Gastrocnemius medialis (tissue), 4 donors: ENCODE measurements at regions not wholly inside any gene's neighbourhood (a gene's known extent, or its start where the extent isn't known, plus 50 kb on each side); places are given as distances from the start of the nearest gene placed in this dataset.

ENCODE experiments used
- ATAC-seq, 2 donors: fragments of 150-250 bp; one replicate each; pipeline ENCODE4 v1.9.1; 2016
- DNase-seq, 2 donors: peaks; one replicate each; pipeline ENCODE4 v3.0.0-alpha.2; 2019
- H3K27ac ChIP-seq, 4 donors: fragments of 200-600 bp; sonication (generic); 1 replicate in 1 of 4; 2 replicates in 3 of 4; pipeline ENCODE4 v1.5.1; 2016 to 2018; ENCODE audit warnings: mild to moderate bottlenecking in 2 of 4, moderate library complexity in 1 of 4
- H3K27me3 ChIP-seq, 3 donors: fragments of 200-600 bp; sonication (generic) in 2 of 3; 1 replicate in 1 of 3; 2 replicates in 2 of 3; pipeline versions ENCODE4 v1.5.1 to v1.6.0; 2016 to 2019; ENCODE audit warnings: mild to moderate bottlenecking in 1 of 3, moderate library complexity in 1 of 3
- H3K36me3 ChIP-seq, 2 donors: fragments of 200-600 bp; sonication (generic) in 1 of 2; one replicate each; pipeline ENCODE4 v1.5.1; 2017 to 2018
- H3K4me1 ChIP-seq, 2 donors: fragments of 200-600 bp; sonication (generic) in 1 of 2; one replicate each; pipeline ENCODE4 v1.5.1; 2016 to 2017; ENCODE audit warnings: mild to moderate bottlenecking in 2 of 2
- H3K4me3 ChIP-seq, 4 donors: fragments of 200-600 bp; sonication (generic) in 3 of 4; 1 replicate in 1 of 4; 2 replicates in 3 of 4; pipeline ENCODE4 v1.5.1; 2016 to 2019; ENCODE audit warnings: mild to moderate bottlenecking in 2 of 4
- H3K9me3 ChIP-seq, 3 donors: fragments of 200-600 bp; sonication (generic) in 2 of 3; 1 replicate in 1 of 3; 2 replicates in 2 of 3; pipeline ENCODE4 v1.5.1; 2016 to 2019
- CTCF ChIP-seq, 5 experiments: fragments of 450-650 bp in 3 of 5; fragments of 200-600 bp in 2 of 5; sonication (generic) in 2 of 5; IDR thresholded peaks in 4 of 5; conservative IDR thresholded peaks in 1 of 5; 1 replicate in 4 of 5; 2 replicates in 1 of 5; pipeline ENCODE4 v1.5.1; 2016 to 2019; ENCODE audit warnings: antibody characterized with exemption in 5 of 5, mild to moderate bottlenecking in 3 of 5, moderate library complexity in 3 of 5
- POLR2A ChIP-seq, 2 donors: fragments of 450-650 bp; IDR thresholded peaks; one replicate each; pipeline ENCODE4 v1.6.1; 2017; ENCODE audit warnings: antibody characterized with exemption in 2 of 2, mild to moderate bottlenecking in 2 of 2, moderate library complexity in 2 of 2
- in situ Hi-C, 4 donors: fragments of 200-750 bp; cut with MboI; loops; one replicate each; pipeline versions ENCODE4 v1.15.0 to v1.8.0; 2017; ENCODE audit warnings: low sequenced_read_pairs in 4 of 4
- intact Hi-C: fragments of 100-400 bp; cut with DNase I; formaldehyde crosslinking; loops from one replicate; pipeline ENCODE4 v1.15.1; 2023; ENCODE audit warnings: low total_unique reads

DNA sequence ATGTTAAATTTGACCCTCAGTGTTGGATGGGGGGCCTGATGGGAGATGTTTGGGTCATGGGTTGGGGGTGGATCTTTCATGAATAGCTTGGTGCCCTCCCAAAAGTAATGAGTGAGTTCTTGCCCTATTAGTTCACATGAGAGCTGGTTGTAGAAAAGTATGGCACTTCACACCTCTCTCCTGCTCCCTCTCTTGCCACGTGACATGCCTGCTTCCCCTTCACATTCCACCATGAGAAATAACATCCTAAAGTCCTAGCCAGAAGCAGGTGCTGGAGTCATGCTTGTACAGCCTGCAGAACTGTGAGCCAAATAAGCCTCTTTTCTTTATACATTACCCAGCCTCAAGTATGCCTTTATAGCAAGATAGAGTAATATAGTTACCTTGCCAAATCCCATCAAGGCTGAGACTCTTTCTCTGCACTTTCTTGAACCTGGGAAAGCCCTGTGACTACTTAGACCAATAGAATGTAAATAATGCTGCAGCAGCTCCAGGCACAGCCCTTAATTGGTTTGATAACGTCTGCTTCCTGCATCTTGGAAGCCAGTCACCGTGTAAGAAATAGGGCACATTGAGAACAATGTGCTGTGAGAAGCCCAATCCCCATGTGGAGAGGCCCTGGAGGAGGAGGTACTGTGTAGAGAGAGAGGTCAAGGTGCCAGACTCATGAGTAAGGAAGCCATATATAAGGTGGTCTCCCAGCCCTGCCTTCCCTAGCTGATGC is 88.0 kb upstream of the NAMPT start:
- Histone ChIP-seq H3K4me3 (no peak overlapping the region), H3K4me1 (no peaks in the 10 kb centered on the region), H3K36me3 (no peaks in the 10 kb centered on the region), H3K9me3 (no peaks in the 10 kb centered on the region), H3K27me3 (no peaks in the 10 kb centered on the region), H3K27ac (no peak overlapping the region)
- TF ChIP-seq POLR2A (IDR thresholded peaks at IDR 0.05) (no peak), CTCF (IDR thresholded peaks at IDR 0.05 in 4 of 5, conservative IDR thresholded peaks at IDR 0.05 in 1 of 5) (no peak)
- in situ Hi-C loops (no loop called here), intact Hi-C loops (no loop called here)
- ATAC-seq (no peak), DNase-seq (no peak)

DNA sequence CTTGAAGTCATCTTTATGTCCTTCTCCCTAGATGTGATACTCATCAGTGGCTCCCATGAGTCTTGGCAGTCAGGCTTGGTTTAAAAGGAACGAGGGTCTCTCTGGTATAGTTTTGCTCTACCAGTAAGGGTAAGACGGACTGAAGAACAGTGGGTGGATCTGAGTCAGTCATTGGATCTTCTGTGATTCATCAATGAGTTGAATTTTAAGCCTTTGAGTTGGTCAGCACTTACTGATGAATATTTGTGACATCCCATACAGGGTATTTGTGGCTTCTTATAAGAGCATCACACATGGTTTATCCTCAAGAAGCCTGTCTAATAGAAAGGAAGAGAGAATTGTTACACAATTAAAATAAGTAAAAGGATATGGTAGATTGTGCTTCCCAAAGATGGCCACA is 87.3 kb upstream of the NAMPT start:
- intact Hi-C loops (no loop called here), in situ Hi-C loops (no loop called here)
- DNase-seq (no peak), ATAC-seq (no peak)
- Histone ChIP-seq H3K36me3 (no peaks in the 10 kb centered on the region), H3K4me3 (no peak overlapping the region), H3K9me3 (no peaks in the 10 kb centered on the region), H3K27ac (no peak overlapping the region), H3K4me1 (no peaks in the 10 kb centered on the region), H3K27me3 (no peaks in the 10 kb centered on the region)
- TF ChIP-seq CTCF (IDR thresholded peaks at IDR 0.05 in 4 of 5, conservative IDR thresholded peaks at IDR 0.05 in 1 of 5) (no peak), POLR2A (IDR thresholded peaks at IDR 0.05) (no peak)

DNA sequence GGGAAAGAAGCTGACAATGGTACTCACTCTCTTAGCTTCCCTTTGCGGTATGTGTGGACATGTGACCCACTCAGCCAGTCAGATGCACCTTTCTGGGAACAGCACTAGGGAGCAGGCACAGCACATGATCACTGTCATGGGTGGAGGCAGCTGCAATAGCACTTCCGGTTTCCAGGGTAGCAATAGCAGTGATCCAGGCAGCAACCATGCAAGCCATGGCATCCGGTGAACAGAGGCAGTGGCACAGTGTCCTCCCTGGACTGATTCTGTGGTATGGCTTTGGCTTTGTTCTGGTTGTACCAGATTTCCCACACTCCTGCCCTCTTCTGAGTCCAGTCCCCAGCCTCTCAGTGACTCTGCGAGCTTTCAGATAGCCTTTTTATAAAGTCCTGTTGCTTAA is 86.8 kb upstream of the NAMPT start:
- Histone ChIP-seq H3K27ac (no peak overlapping the region), H3K27me3 (no peaks in the 10 kb centered on the region), H3K4me1 (no peaks in the 10 kb centered on the region), H3K4me3 (no peak overlapping the region), H3K9me3 (no peaks in the 10 kb centered on the region), H3K36me3 (no peaks in the 10 kb centered on the region)
- peak in 1 of 2 donors; percentile 25 for DNase-seq
- intact Hi-C loops (no loop called here), in situ Hi-C loops (no loop called here)
- ATAC-seq: no peak
- no peak for TF ChIP-seq CTCF (IDR thresholded peaks at IDR 0.05 in 4 of 5, conservative IDR thresholded peaks at IDR 0.05 in 1 of 5)
- TF ChIP-seq POLR2A (IDR thresholded peaks at IDR 0.05): no peak

GRCh38 chr7:106370542-106370941 is 85.8 kb upstream of the NAMPT start:
- Histone ChIP-seq H3K9me3 (no peaks in the 10 kb centered on the region), H3K4me1 (no peaks in the 10 kb centered on the region), H3K4me3 (no peak overlapping the region), H3K27ac (no peak overlapping the region), H3K27me3 (no peaks in the 10 kb centered on the region), H3K36me3 (no peaks in the 10 kb centered on the region)
- no peak for ATAC-seq
- in situ Hi-C loops: no loop called here
- intact Hi-C loops: no loop called here
- DNase-seq: no peak
- no peak for TF ChIP-seq CTCF (IDR thresholded peaks at IDR 0.05 in 4 of 5, conservative IDR thresholded peaks at IDR 0.05 in 1 of 5)
- TF ChIP-seq POLR2A (IDR thresholded peaks at IDR 0.05): no peak

GRCh38 chr7:106369816-106370215 is 85.0 kb upstream of the NAMPT start:
- H3K36me3 ChIP-seq: no peaks in the 10 kb centered on the region
- intact Hi-C loops (no loop called here), in situ Hi-C loops (no loop called here)
- no peaks in the 10 kb centered on the region for H3K27me3 ChIP-seq
- H3K4me3 ChIP-seq: no peak overlapping the region
- TF ChIP-seq POLR2A (IDR thresholded peaks at IDR 0.05): no peak
- TF ChIP-seq CTCF (IDR thresholded peaks at IDR 0.05 in 4 of 5, conservative IDR thresholded peaks at IDR 0.05 in 1 of 5): no peak
- DNase-seq (no peak), ATAC-seq (no peak)
- no peaks in the 10 kb centered on the region for H3K4me1 ChIP-seq
- H3K9me3 ChIP-seq: no peaks in the 10 kb centered on the region
- H3K27ac ChIP-seq: no peak overlapping the region
